ENCODE measurements at regions not wholly inside any gene's neighbourhood (a gene's known extent, or its start where the extent isn't known, plus 50 kb on each side); places are given as distances from the start of the nearest gene placed in this dataset.

DNA sequence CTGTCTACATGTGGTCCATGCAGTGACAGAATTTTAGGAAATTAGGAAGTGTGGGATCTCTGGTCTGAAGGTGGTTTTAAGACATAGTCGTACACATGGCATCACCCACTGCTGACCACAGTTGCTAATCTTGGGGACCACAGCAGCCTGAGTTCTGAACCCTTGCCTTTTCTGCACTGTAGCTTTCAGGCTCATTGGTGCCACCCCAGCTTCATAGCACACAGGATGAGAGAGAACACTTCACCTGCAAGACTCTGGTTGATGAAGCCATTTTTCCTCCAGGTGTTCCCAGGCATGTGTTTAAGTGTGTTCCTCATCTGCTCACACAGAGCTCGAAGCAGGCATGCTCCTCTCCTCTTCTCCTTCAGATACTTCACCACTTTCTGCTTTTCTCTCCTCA is 68.2 kb upstream of the S1PR3 start:
- TF ChIP-seq CHD1 (IDR thresholded peaks at IDR 0.05; ENCODE audit: low read depth, low read length) (no peak), POLR2A (IDR thresholded peaks at IDR 0.05; ENCODE audit: low read depth, low read length) (no peak)
- TF ChIP-seq, protein P1, sequence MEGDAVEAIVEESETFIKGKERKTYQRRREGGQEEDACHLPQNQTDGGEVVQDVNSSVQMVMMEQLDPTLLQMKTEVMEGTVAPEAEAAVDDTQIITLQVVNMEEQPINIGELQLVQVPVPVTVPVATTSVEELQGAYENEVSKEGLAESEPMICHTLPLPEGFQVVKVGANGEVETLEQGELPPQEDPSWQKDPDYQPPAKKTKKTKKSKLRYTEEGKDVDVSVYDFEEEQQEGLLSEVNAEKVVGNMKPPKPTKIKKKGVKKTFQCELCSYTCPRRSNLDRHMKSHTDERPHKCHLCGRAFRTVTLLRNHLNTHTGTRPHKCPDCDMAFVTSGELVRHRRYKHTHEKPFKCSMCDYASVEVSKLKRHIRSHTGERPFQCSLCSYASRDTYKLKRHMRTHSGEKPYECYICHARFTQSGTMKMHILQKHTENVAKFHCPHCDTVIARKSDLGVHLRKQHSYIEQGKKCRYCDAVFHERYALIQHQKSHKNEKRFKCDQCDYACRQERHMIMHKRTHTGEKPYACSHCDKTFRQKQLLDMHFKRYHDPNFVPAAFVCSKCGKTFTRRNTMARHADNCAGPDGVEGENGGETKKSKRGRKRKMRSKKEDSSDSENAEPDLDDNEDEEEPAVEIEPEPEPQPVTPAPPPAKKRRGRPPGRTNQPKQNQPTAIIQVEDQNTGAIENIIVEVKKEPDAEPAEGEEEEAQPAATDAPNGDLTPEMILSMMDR (conservative IDR thresholded peaks at IDR 0.05; ENCODE audit: low read depth, low read length) = no peak

Measured in IMR-90 (cell line).